GM12878 (cell line): ENCODE measurements at regions not wholly inside any gene's neighbourhood (a gene's known extent, or its start where the extent isn't known, plus 50 kb on each side); places are given as distances from the start of the nearest gene placed in this dataset.

Experiments
- ATAC-seq: fragments of 200-7000 bp; cut with Tn5 transposase; 3 replicates; pipeline ENCODE4 v1.9.1; 2020; ENCODE audit warnings: mild to moderate bottlenecking, moderate library complexity
- BruUV-seq: library from RNA; stranded (reverse); fragments of 400-500 nt; replicated peaks from 2 replicates; lab custom pipeline; 2021; lab: Mats Ljungman, UMichigan
- CTCF ChIA-PET: fragments of 300-600 bp; sonication (Branson Sonifier 250); formaldehyde crosslinking; extraction: SDS; loops from one replicate; lab custom pipeline; 2021; ENCODE audit warnings: inconsistent platforms; lab: Yijun Ruan, JAX
- POLR2A ChIA-PET: fragments of 350-600 bp; formaldehyde crosslinking; extraction: SDS; loops from one replicate; lab custom pipeline; 2021; ENCODE audit warnings: inconsistent platforms; lab: Charles Lee
- RAD21 ChIA-PET: fragments of 300-600 bp; sonication (Branson Sonifier 250); formaldehyde crosslinking; loops from one replicate; lab custom pipeline; 2023; ENCODE audit warnings: antibody characterized with exemption; ENCODE audit not compliant: unreplicated experiment; lab: Charles Lee
- SMC1A ChIA-PET: fragments of 300-600 bp; sonication (Branson Sonifier 250); formaldehyde crosslinking; loops from one replicate; lab custom pipeline; 2023; ENCODE audit not compliant: unreplicated experiment, uncharacterized antibody; lab: Charles Lee
- DNase-seq: peaks from one replicate; pipeline ENCODE4 v3.0.0-alpha.2; 2011; ENCODE audit warnings: low read depth, low spot score
- FAIRE-seq: peaks from 3 replicates; lab custom pipeline; 2011; peaks lifted over from hg19 to GRCh38; lab: Jason Lieb, UNC
- H2AFZ ChIP-seq: 2 replicates; pipeline ENCODE4 v1.6.0; 2011; ENCODE audit warnings: low read depth, low read length, control low read depth; ENCODE audit not compliant: control insufficient read depth
- H3K27ac ChIP-seq: 2 replicates; pipeline ENCODE4 v1.5.1; 2011; ENCODE audit warnings: control low read depth; ENCODE audit not compliant: control insufficient read depth, insufficient read depth
- H3K27me3 ChIP-seq, 2 experiments: replicated peaks in 1 of 2; 2 replicates each; pipeline versions ENCODE4 v1.6.0 to v1.6.1; 2011; ENCODE audit warnings: low read length in 1 of 2; ENCODE audit not compliant: control insufficient read depth in 2 of 2, insufficient read depth in 2 of 2
- H3K36me3 ChIP-seq, 2 experiments: 2 replicates each; pipeline ENCODE4 v1.5.1; 2011; ENCODE audit warnings: low read length in 1 of 2; ENCODE audit not compliant: control insufficient read depth in 2 of 2, insufficient read depth in 2 of 2
- H3K4me1 ChIP-seq: 2 replicates; pipeline ENCODE4 v1.6.1; 2011; ENCODE audit warnings: mild to moderate bottlenecking, low read length, moderate library complexity, mixed read lengths; ENCODE audit not compliant: control insufficient read depth, insufficient read depth
- H3K4me2 ChIP-seq: 2 replicates; pipeline ENCODE4 v1.6.0; 2011; ENCODE audit warnings: control low read depth; ENCODE audit not compliant: control insufficient read depth, insufficient read depth
- H3K4me3 ChIP-seq: fragments of 200-600 bp; sonication (generic); 2 replicates; pipeline ENCODE4 v1.5.1; 2016
- H3K79me2 ChIP-seq: 2 replicates; pipeline ENCODE4 v1.6.0; 2011; ENCODE audit warnings: low read length; ENCODE audit not compliant: control insufficient read depth, insufficient read depth
- H3K9ac ChIP-seq: 2 replicates; pipeline ENCODE4 v1.8.0; 2011; ENCODE audit warnings: low read length, control low read depth, mixed read lengths; ENCODE audit not compliant: control insufficient read depth, insufficient read depth
- H3K9me3 ChIP-seq: replicated peaks from 3 replicates; pipeline ENCODE4 v1.5.1; 2011; ENCODE audit warnings: mild to moderate bottlenecking, low read length; ENCODE audit not compliant: control insufficient read depth, insufficient read depth
- H4K20me1 ChIP-seq: 2 replicates; pipeline ENCODE4 v1.6.0; 2011; ENCODE audit not compliant: control insufficient read depth, insufficient read depth
- ATF7 ChIP-seq: fragments of 450-650 bp; IDR thresholded peaks from 2 replicates; pipeline ENCODE4 v1.6.1; 2016; ENCODE audit warnings: low read depth, mild to moderate bottlenecking
- BRCA1 ChIP-seq: IDR thresholded peaks from 2 replicates; pipeline ENCODE4 v1.6.1; 2011; ENCODE audit warnings: low read depth, low read length, improper control_type of control experiment
- IKZF2 ChIP-seq, 2 experiments: fragments of 450-650 bp; IDR thresholded peaks; 2 replicates each; pipeline ENCODE4 v1.6.1; 2017; ENCODE audit warnings: mild to moderate bottlenecking in 2 of 2, moderate library complexity in 2 of 2
- MAX ChIP-seq: IDR thresholded peaks from 2 replicates; pipeline ENCODE4 v1.6.1; 2012; ENCODE audit warnings: low read depth, low read length, improper control_type of control experiment
- PBX3 ChIP-seq: IDR thresholded peaks from 2 replicates; pipeline ENCODE4 v1.6.1; 2011; ENCODE audit warnings: mild to moderate bottlenecking, low read depth, low read length, moderate library complexity; ENCODE audit not compliant: insufficient replicate concordance
- RAD21 ChIP-seq: IDR thresholded peaks from 2 replicates; pipeline ENCODE4 v1.6.1; 2011; ENCODE audit warnings: mild to moderate bottlenecking, low read depth, low read length, moderate library complexity; ENCODE audit not compliant: insufficient read depth
- SP1 ChIP-seq: IDR thresholded peaks from one replicate; pipeline ENCODE4 v1.6.1; 2011; ENCODE audit warnings: low read depth, low read length
- YY1 ChIP-seq: IDR thresholded peaks from 2 replicates; pipeline ENCODE4 v1.6.1; 2011; ENCODE audit warnings: low read depth, mild to moderate bottlenecking, low read length
- ZNF207 ChIP-seq: fragments of 450-650 bp; IDR thresholded peaks from 2 replicates; pipeline ENCODE4 v1.6.1; 2014; ENCODE audit warnings: antibody characterized with exemption, mild to moderate bottlenecking, borderline replicate concordance
- ZSCAN29 ChIP-seq: fragments of 450-650 bp; IDR thresholded peaks from 2 replicates; pipeline ENCODE4 v1.6.1; 2017; ENCODE audit warnings: mild to moderate bottlenecking, moderate library complexity
- WGBS: methylation state at CpG from one replicate; pipeline ENCODE4 v1.1.6; 2016; ENCODE audit warnings: low lambda C conversion rate; ENCODE audit not compliant: insufficient replicate concordance, insufficient coverage; ENCODE audit errors: missing lambda C conversion rate; 5-methylcytosine and 5-hydroxymethylcytosine counted together
- in situ Hi-C: fragments of 300-500 bp; cut with MboI; formaldehyde crosslinking; loops from 9 replicates; pipeline ENCODE4 v1.14.3; 2018; ENCODE audit warnings: mixed read lengths
- intact Hi-C: fragments of 100-400 bp; cut with micrococcal nuclease; formaldehyde crosslinking; loops from one replicate; pipeline ENCODE4 v1.14.2; 2022; ENCODE audit not compliant: unreplicated experiment
- TF ChIP-seq, protein P1 (sequence below): fragments of 450-650 bp; IDR thresholded peaks from 2 replicates; pipeline ENCODE4 v1.6.1; 2018; ENCODE audit warnings: borderline replicate concordance, mild to moderate bottlenecking; ENCODE audit not compliant: partially characterized antibody

- SMC1A ChIA-PET: no interaction called here
- intact Hi-C loops: no loop called here
- no peaks in the 10 kb centered on the region for H3K79me2 ChIP-seq
- TF ChIP-seq IKZF2 (IDR thresholded peaks at IDR 0.05) (no peak), MAX (no peak), PBX3 (no peak), ATF7 (no peak), ZNF207 (no peak), SP1 (no peak), ZSCAN29 (no peak), BRCA1 (no peak), YY1 (no peak), RAD21 (no peak)
- TF ChIP-seq, protein P1, sequence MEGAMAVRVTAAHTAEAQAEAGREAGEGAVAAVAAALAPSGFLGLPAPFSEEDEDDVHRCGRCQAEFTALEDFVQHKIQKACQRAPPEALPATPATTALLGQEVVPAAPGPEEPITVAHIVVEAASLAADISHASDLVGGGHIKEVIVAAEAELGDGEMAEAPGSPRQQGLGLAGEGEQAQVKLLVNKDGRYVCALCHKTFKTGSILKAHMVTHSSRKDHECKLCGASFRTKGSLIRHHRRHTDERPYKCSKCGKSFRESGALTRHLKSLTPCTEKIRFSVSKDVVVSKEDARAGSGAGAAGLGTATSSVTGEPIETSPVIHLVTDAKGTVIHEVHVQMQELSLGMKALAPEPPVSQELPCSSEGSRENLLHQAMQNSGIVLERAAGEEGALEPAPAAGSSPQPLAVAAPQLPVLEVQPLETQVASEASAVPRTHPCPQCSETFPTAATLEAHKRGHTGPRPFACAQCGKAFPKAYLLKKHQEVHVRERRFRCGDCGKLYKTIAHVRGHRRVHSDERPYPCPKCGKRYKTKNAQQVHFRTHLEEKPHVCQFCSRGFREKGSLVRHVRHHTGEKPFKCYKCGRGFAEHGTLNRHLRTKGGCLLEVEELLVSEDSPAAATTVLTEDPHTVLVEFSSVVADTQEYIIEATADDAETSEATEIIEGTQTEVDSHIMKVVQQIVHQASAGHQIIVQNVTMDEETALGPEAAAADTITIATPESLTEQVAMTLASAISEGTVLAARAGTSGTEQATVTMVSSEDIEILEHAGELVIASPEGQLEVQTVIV: no peak
- TF ChIP-seq, all 136 proteins: peak for 0
- CTCF ChIA-PET: no interaction called here
- H4K20me1 ChIP-seq: no peaks in the 10 kb centered on the region
- no TSS peak for BruUV-seq
- 30% methylated on average over 11 of the region's 11 CpGs for WGBS
- H3K36me3 ChIP-seq: no peaks in the 10 kb centered on the region
- no peaks in the 10 kb centered on the region for H3K27me3 ChIP-seq
- POLR2A ChIA-PET: no interaction called here
- no peaks in the 10 kb centered on the region for H3K4me1 ChIP-seq
- DNase-seq: no peak
- no peaks in the 10 kb centered on the region; the same call in 2 of the 3 replicates for H3K9me3 ChIP-seq
- no peak for FAIRE-seq
- H3K27ac ChIP-seq: no peak overlapping the region
- in situ Hi-C loops: no loop called here
- H3K4me3 ChIP-seq: no peak overlapping the region
- H3K9ac ChIP-seq: no peak overlapping the region
- H2AFZ ChIP-seq: no peak overlapping the region
- no peak overlapping the region for H3K4me2 ChIP-seq
- RAD21 ChIA-PET: no interaction called here
- ATAC-seq: no peak
Observed at GRCh38 chr10:128297709-128298378, 171.6 kb upstream of the MKI67 start.
